HG03457 (cell line): ENCODE measurements at regions not wholly inside any gene's neighbourhood (a gene's known extent, or its start where the extent isn't known, plus 50 kb on each side); places are given as distances from the start of the nearest gene placed in this dataset.
A peak's percentile ranks its signal among the peaks of the same experiment; 100 is the strongest.

Experiments
- ATAC-seq: cut with Tn5 transposase; IDR thresholded peaks from one replicate; pipeline ENCODE4 v1.9.1; 2021; ENCODE audit warnings: moderate number of reproducible peaks; ENCODE audit not compliant: unreplicated experiment

GRCh38 chr6:100268326-100268725 is 196.4 kb downstream of the SIM1 start:
- ATAC-seq, result no peak

GRCh38 chr6:100267721-100268123 is 197.0 kb downstream of the SIM1 start:
- ATAC-seq, result no peak

- no peak for ATAC-seq
Measured at GRCh38 chr6:100266494-100267401, 198.0 kb downstream of the SIM1 start.

- no peak for ATAC-seq
Measured at GRCh38 chr6:100262086-100262485, 202.6 kb downstream of the SIM1 start.

GRCh38 chr6:100261486-100261885 is 203.2 kb downstream of the SIM1 start:
- no peak for ATAC-seq

GRCh38 chr6:100260584-100260983 is 204.1 kb downstream of the SIM1 start:
- no peak for ATAC-seq

- no peak for ATAC-seq
Measured at GRCh38 chr6:100259865-100260264, 204.9 kb downstream of the SIM1 start.

- ATAC-seq, result no peak
Measured at GRCh38 chr6:100258752-100259151, 206.0 kb downstream of the SIM1 start.

- ATAC-seq, result peak; percentile 81
Measured at GRCh38 chr6:100257793-100258395, 206.8 kb downstream of the SIM1 start.

GRCh38 chr6:100255701-100256100 is 209.0 kb downstream of the SIM1 start:
- ATAC-seq, result no peak

GRCh38 chr6:100247123-100247522 is 217.6 kb downstream of the SIM1 start:
- ATAC-seq, result no peak

- ATAC-seq, result no peak
Measured at GRCh38 chr6:100246206-100246605, 218.5 kb downstream of the SIM1 start.

GRCh38 chr6:100240798-100241197 is 223.9 kb downstream of the SIM1 start:
- ATAC-seq, result no peak

- no peak for ATAC-seq
Measured at GRCh38 chr6:100237821-100238220, 226.9 kb downstream of the SIM1 start.

GRCh38 chr6:100236389-100236788 is 228.3 kb downstream of the SIM1 start:
- no peak for ATAC-seq

- ATAC-seq, result no peak
Measured at GRCh38 chr6:100235631-100236030, 229.1 kb downstream of the SIM1 start.

GRCh38 chr6:100234625-100235024 is 230.1 kb downstream of the SIM1 start:
- ATAC-seq, result no peak

GRCh38 chr6:100232781-100233573 is 231.7 kb downstream of the SIM1 start:
- ATAC-seq, result no peak

- no peak for ATAC-seq
Measured at GRCh38 chr6:100230953-100231316, 233.8 kb downstream of the SIM1 start.

GRCh38 chr6:100230115-100230952 is 234.4 kb downstream of the SIM1 start:
- no peak for ATAC-seq

- ATAC-seq, result no peak
Measured at GRCh38 chr6:100229512-100229911, 235.2 kb downstream of the SIM1 start.
